HuH-7 (cell line): ENCODE measurements at regions not wholly inside any gene's neighbourhood (a gene's known extent, or its start where the extent isn't known, plus 50 kb on each side); places are given as distances from the start of the nearest gene placed in this dataset.

Experiments used
- DNase-seq: peaks from one replicate; pipeline ENCODE4 v3.0.0; 2011; ENCODE audit warnings: low spot score

DNA sequence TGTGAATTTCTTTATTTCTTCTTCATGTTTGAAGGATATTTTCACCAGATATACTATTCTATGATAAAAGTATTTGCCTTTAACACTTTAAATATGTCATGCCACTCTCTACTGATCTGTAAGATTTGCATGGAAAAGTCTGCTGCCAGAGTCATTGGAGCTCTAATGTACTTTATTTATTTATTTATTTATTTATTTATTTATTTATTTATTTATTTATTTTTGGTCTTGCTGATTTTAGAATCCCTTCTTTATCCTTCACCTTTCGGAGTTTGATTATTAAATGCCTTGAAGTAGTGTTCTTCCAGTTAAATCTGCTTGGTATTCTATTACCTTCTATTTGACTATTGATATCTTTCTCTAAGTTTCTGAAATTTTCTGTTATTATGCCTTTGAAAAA, 1669.6 kb downstream of the OTOL1 start:
- DNase-seq = no peak

DNA sequence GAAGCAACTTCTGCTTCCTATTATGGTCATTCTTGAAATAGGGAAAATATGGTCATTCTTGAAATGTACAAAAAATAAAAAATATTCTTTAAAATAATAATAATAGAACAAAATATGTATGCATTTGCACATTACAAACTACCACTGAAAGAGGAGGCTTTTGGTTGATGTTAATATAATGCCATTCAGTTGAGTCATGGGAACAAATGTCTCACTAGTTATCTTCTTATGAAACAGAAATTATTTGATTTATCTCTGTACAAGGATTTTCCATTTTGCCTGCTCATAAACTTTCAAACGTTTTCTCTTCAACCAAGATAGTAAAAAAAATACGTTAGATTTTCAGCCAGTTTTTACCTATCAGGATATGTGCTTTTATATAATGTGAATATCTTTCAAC, 1662.7 kb downstream of the OTOL1 start:
- no peak for DNase-seq

GRCh38 chr3:163139600-163139999, 1643.0 kb downstream of the OTOL1 start:
- no peak for DNase-seq

GRCh38 chr3:163138258-163138657, 1641.7 kb downstream of the OTOL1 start:
- no peak for DNase-seq

GRCh38 chr3:163132111-163132510, 1635.5 kb downstream of the OTOL1 start:
- DNase-seq = no peak

DNA sequence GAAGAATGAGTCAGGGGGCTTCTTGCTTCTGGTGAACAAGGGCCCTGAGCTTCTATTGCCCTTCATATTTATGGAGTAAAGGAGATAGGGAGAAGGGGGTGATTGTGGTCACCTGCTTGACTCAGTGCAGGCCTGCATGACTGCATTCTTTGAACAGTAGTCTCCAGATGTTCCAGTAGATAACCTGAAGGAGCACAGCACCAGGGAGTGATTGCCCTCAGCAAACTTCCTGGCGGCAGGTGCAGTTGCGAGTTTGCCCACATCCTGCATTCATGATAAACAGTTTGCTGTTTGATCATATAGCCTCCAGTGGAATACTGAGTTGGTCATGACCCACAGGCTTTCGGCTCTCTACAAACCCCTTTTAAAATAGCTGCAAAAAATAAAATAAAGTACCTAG, 1632.7 kb downstream of the OTOL1 start:
- no peak for DNase-seq

- no peak for DNase-seq
These were observed 1629.5 kb downstream of the OTOL1 start for GRCh38 chr3:163126115-163126514.
